Gastroesophageal sphincter (tissue), 3 donors: ENCODE measurements at regions not wholly inside any gene's neighbourhood (a gene's known extent, or its start where the extent isn't known, plus 50 kb on each side); places are given as distances from the start of the nearest gene placed in this dataset.

ENCODE experiments used
- EP300 ChIP-seq: sonication (generic); formaldehyde crosslinking; IDR thresholded peaks from one replicate; pipeline ENCODE4 v1.6.1; 2017; ENCODE audit warnings: antibody characterized with exemption, mild to moderate bottlenecking
- POLR2A ChIP-seq, 2 donors: fragments of 450-650 bp; IDR thresholded peaks; one replicate each; pipeline ENCODE4 v1.6.1; 2017; ENCODE audit warnings: antibody characterized with exemption in 2 of 2, mild to moderate bottlenecking in 2 of 2, moderate library complexity in 1 of 2
- POLR2AphosphoS5 ChIP-seq: sonication (generic); formaldehyde crosslinking; IDR thresholded peaks from one replicate; pipeline ENCODE4 v1.6.1; 2017; ENCODE audit warnings: antibody characterized with exemption
- TF ChIP-seq, protein P1 (sequence below), 4 experiments: fragments of 200-600 bp in 2 of 4; fragments of 450-650 bp in 2 of 4; sonication (generic) in 1 of 4; IDR thresholded peaks; one replicate each; pipeline ENCODE4 v1.5.1; 2017 to 2019; ENCODE audit warnings: antibody characterized with exemption in 4 of 4, mild to moderate bottlenecking in 2 of 4, moderate library complexity in 2 of 4

DNA sequence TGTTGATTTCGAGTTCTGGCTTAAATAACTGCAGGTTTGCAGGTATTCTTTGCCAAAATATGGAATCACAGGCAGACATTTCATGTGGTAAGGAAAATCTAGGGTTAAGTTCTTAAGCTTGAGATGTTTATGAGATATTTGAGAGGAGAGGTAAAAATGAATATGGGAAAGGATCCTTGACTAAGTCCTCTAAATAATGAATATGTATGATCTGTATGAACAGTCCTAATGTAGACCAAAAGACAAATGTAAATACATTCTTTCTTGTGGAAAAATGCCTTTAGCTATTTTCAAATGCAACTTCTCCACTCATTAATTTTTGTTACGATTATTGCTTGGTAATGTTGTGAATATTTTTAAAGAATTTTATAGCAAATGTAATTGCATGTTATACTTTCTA is 1632.6 kb downstream of the SUCLG1 start:
- TF ChIP-seq, protein P1, sequence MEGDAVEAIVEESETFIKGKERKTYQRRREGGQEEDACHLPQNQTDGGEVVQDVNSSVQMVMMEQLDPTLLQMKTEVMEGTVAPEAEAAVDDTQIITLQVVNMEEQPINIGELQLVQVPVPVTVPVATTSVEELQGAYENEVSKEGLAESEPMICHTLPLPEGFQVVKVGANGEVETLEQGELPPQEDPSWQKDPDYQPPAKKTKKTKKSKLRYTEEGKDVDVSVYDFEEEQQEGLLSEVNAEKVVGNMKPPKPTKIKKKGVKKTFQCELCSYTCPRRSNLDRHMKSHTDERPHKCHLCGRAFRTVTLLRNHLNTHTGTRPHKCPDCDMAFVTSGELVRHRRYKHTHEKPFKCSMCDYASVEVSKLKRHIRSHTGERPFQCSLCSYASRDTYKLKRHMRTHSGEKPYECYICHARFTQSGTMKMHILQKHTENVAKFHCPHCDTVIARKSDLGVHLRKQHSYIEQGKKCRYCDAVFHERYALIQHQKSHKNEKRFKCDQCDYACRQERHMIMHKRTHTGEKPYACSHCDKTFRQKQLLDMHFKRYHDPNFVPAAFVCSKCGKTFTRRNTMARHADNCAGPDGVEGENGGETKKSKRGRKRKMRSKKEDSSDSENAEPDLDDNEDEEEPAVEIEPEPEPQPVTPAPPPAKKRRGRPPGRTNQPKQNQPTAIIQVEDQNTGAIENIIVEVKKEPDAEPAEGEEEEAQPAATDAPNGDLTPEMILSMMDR (IDR thresholded peaks at IDR 0.05), result no peak
- no peak for TF ChIP-seq POLR2A (IDR thresholded peaks at IDR 0.05)
- TF ChIP-seq EP300, result no peak
- TF ChIP-seq POLR2AphosphoS5, result no peak
